OCI-LY1 (cell line): ENCODE measurements at regions not wholly inside any gene's neighbourhood (a gene's known extent, or its start where the extent isn't known, plus 50 kb on each side); places are given as distances from the start of the nearest gene placed in this dataset.

ENCODE experiments used
- CTCF ChIP-seq: fragments of 200-600 bp; sonication (generic), shearing (Covaris generic); IDR thresholded peaks from 2 replicates; pipeline ENCODE4 v1.5.1; 2017; ENCODE audit warnings: mild to moderate bottlenecking, antibody characterized with exemption, low read length, moderate library complexity, mixed read lengths
- EZH2 ChIP-seq: fragments of 200-600 bp; sonication (generic), shearing (Covaris generic); IDR thresholded peaks from 2 replicates; pipeline ENCODE4 v1.8.0; 2017; ENCODE audit warnings: borderline replicate concordance, mixed run types, mild to moderate bottlenecking, antibody characterized with exemption, low read length, moderate library complexity, mixed read lengths

DNA sequence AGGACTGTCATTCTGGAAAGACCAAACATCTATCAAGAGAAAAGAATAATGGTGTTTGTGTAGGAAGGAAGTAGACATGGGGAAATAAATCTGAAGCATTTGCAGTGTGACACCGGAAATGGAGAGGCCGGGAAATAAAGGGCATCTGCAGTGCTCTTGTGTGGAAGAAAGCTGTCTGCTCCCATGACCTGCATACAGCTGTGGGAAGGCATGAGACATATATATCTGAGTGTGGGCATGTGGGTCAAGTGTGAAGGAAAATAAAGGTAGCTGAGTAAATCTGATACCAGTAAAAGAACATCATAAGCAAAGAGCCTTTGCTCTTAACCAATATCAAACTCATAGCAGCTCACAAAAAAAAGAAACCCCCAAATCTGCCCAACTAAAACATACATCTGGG is 72.1 kb upstream of the OR5AK2 start:
- TF ChIP-seq CTCF: no peak
- TF ChIP-seq EZH2: no peak
